HG02610 (cell line): ENCODE measurements at regions not wholly inside any gene's neighbourhood (a gene's known extent, or its start where the extent isn't known, plus 50 kb on each side); places are given as distances from the start of the nearest gene placed in this dataset.

Experiments
- ATAC-seq: cut with Tn5 transposase; IDR thresholded peaks from one replicate; pipeline ENCODE4 v1.9.1; 2021; ENCODE audit warnings: mild to moderate bottlenecking, moderate library complexity; ENCODE audit not compliant: unreplicated experiment

GRCh38 chr13:64866331-64866730 lies 2363.8 kb downstream of the PCDH9 start:
- ATAC-seq, result no peak

GRCh38 chr13:64855506-64855905 lies 2374.6 kb downstream of the PCDH9 start:
- ATAC-seq, result no peak

GRCh38 chr13:64850017-64850416 lies 2380.1 kb downstream of the PCDH9 start:
- ATAC-seq, result no peak

- ATAC-seq, result no peak
Observed at GRCh38 chr13:64849196-64849595, 2380.9 kb downstream of the PCDH9 start.

- ATAC-seq, result no peak
Observed at GRCh38 chr13:64847767-64848166, 2382.4 kb downstream of the PCDH9 start.

- ATAC-seq, result no peak
Observed at GRCh38 chr13:64845110-64845509, 2385.0 kb downstream of the PCDH9 start.

GRCh38 chr13:64819081-64819480 lies 2411.1 kb downstream of the PCDH9 start:
- no peak for ATAC-seq

GRCh38 chr13:64817691-64818090 lies 2412.4 kb downstream of the PCDH9 start:
- no peak for ATAC-seq

- ATAC-seq, result no peak
Observed at GRCh38 chr13:64810750-64811149, 2419.4 kb downstream of the PCDH9 start.

- no peak for ATAC-seq
Observed at GRCh38 chr13:64808704-64809103, 2421.4 kb downstream of the PCDH9 start.

GRCh38 chr13:64801768-64802167 lies 2428.4 kb downstream of the PCDH9 start:
- no peak for ATAC-seq

GRCh38 chr13:64798422-64798821 lies 2431.7 kb downstream of the PCDH9 start:
- no peak for ATAC-seq

GRCh38 chr13:64793592-64793991 lies 2436.5 kb downstream of the PCDH9 start:
- ATAC-seq, result no peak

GRCh38 chr13:64793131-64793530 lies 2437.0 kb downstream of the PCDH9 start:
- no peak for ATAC-seq

GRCh38 chr13:64791373-64791772 lies 2438.8 kb downstream of the PCDH9 start:
- peak; percentile 50 for ATAC-seq

- no peak for ATAC-seq
Observed at GRCh38 chr13:64782466-64782865, 2447.7 kb downstream of the PCDH9 start.

- no peak for ATAC-seq
Observed at GRCh38 chr13:64778002-64778401, 2452.1 kb downstream of the PCDH9 start.

- no peak for ATAC-seq
Observed at GRCh38 chr13:64774915-64775314, 2455.2 kb downstream of the PCDH9 start.

GRCh38 chr13:64770743-64771142 lies 2459.4 kb downstream of the PCDH9 start:
- ATAC-seq, result no peak

- no peak for ATAC-seq
Observed at GRCh38 chr13:64767054-64767453, 2463.1 kb downstream of the PCDH9 start.

- no peak for ATAC-seq
Observed at GRCh38 chr13:64765636-64766035, 2464.5 kb downstream of the PCDH9 start.

GRCh38 chr13:64758521-64759244 lies 2471.5 kb downstream of the PCDH9 start:
- ATAC-seq, result no peak

GRCh38 chr13:64756621-64757020 lies 2473.5 kb downstream of the PCDH9 start:
- no peak for ATAC-seq
